ENCODE measurements at regions not wholly inside any gene's neighbourhood (a gene's known extent, or its start where the extent isn't known, plus 50 kb on each side); places are given as distances from the start of the nearest gene placed in this dataset.

DNA sequence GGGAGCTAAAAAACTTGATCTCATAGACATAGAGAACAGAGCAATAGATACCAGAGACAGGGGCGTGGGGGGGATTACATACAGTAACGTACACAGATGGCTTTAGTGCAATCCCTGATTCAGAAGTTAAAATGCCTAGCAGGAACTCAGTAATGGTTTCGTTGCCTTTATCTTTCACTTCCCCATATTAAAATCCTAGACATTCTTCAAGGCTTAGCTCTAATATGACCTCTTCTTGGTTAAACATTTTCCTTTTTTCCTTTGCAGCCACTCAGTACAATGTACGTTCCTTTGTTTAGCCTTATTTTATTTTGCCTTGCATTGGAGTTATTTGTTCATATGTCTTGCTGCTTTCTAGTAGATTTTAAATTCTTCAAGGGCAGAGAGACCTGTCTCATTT lies 104.9 kb downstream of the C11orf87 start:
- H3K36me3 Mint-ChIP-seq (ENCODE audit: insufficient read depth, unreplicated experiment): no peaks in the 10 kb centered on the region
- no peak for DNase-seq
- H3K4me3 Mint-ChIP-seq (ENCODE audit: low read depth, unreplicated experiment): no peak overlapping the region
- no peaks in the 10 kb centered on the region for H3K4me1 Mint-ChIP-seq (ENCODE audit: low read depth, unreplicated experiment)
- BruUV-seq (replicated peaks): no TSS peak
- H3K27ac Mint-ChIP-seq (ENCODE audit: unreplicated experiment): no peak overlapping the region
- CTCF ChIA-PET: no interaction called here
- H3K9me3 Mint-ChIP-seq (ENCODE audit: low read depth, unreplicated experiment): no peaks in the 10 kb centered on the region
- H3K27me3 Mint-ChIP-seq (ENCODE audit: unreplicated experiment): no peaks in the 10 kb centered on the region
- no peak for TF ChIP-seq CTCF (IDR thresholded peaks at IDR 0.05; ENCODE audit: unreplicated experiment)
- intact Hi-C loops (cut with micrococcal nuclease; ENCODE audit: unreplicated experiment): no loop called here

- intact Hi-C loops (cut with micrococcal nuclease; ENCODE audit: unreplicated experiment): no loop called here
- Mint-ChIP-seq H3K9me3 (ENCODE audit: low read depth, unreplicated experiment) (no peaks in the 10 kb centered on the region), H3K27ac (ENCODE audit: unreplicated experiment) (no peak overlapping the region), H3K27me3 (ENCODE audit: unreplicated experiment) (no peaks in the 10 kb centered on the region), H3K36me3 (ENCODE audit: insufficient read depth, unreplicated experiment) (no peaks in the 10 kb centered on the region), H3K4me3 (ENCODE audit: low read depth, unreplicated experiment) (no peak overlapping the region), H3K4me1 (ENCODE audit: low read depth, unreplicated experiment) (no peaks in the 10 kb centered on the region)
- CTCF ChIA-PET: no interaction called here
- DNase-seq: no peak
- BruUV-seq (replicated peaks): no TSS peak
- TF ChIP-seq CTCF (IDR thresholded peaks at IDR 0.05; ENCODE audit: unreplicated experiment): no peak
Observed at GRCh38 chr11:109527496-109527895, 105.5 kb downstream of the C11orf87 start.

GRCh38 chr11:109547356-109548027 lies 125.5 kb downstream of the C11orf87 start:
- Mint-ChIP-seq H3K36me3 (ENCODE audit: insufficient read depth, unreplicated experiment) (no peaks in the 10 kb centered on the region), H3K27ac (ENCODE audit: unreplicated experiment) (no peak overlapping the region), H3K9me3 (ENCODE audit: low read depth, unreplicated experiment) (no peaks in the 10 kb centered on the region), H3K4me3 (ENCODE audit: low read depth, unreplicated experiment) (no peak overlapping the region), H3K4me1 (ENCODE audit: low read depth, unreplicated experiment) (no peaks in the 10 kb centered on the region), H3K27me3 (ENCODE audit: unreplicated experiment) (no peaks in the 10 kb centered on the region)
- no TSS peak for BruUV-seq (replicated peaks)
- intact Hi-C loops (cut with micrococcal nuclease; ENCODE audit: unreplicated experiment): no loop called here
- no peak for DNase-seq
- CTCF ChIA-PET: interaction anchor here (0.7 kb wide), 1 partner anchor 1670 kb away, joined by 4 read pairs; no protein-coding TSS in a partner anchor
- TF ChIP-seq CTCF (IDR thresholded peaks at IDR 0.05; ENCODE audit: unreplicated experiment): no peak

DNA sequence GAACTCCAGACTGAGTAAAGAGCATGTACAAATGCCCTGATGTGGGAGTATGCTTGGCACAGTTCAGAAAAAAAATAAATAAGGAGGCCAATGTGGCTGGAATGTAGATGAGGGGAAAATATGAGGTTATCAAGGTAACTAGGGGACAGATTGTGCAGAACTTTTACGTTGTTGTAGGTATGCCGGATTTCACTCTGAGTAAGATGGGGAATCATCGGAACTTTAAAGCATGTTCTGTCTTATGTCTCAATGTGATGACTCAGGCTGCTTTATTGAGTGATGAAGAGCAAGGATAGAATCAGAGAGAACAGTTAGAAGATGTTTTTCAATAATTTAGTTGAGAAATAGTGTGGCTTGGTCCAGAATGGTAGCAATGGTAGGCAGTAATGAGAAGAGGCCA lies 130.4 kb downstream of the C11orf87 start:
- no peaks in the 10 kb centered on the region for H3K9me3 Mint-ChIP-seq (ENCODE audit: low read depth, unreplicated experiment)
- H3K36me3 Mint-ChIP-seq (ENCODE audit: insufficient read depth, unreplicated experiment): no peaks in the 10 kb centered on the region
- CTCF ChIA-PET: no interaction called here
- no TSS peak for BruUV-seq (replicated peaks)
- TF ChIP-seq CTCF (IDR thresholded peaks at IDR 0.05; ENCODE audit: unreplicated experiment): no peak
- DNase-seq: no peak
- H3K4me3 Mint-ChIP-seq (ENCODE audit: low read depth, unreplicated experiment): no peak overlapping the region
- intact Hi-C loops (cut with micrococcal nuclease; ENCODE audit: unreplicated experiment): no loop called here
- no peaks in the 10 kb centered on the region for H3K27me3 Mint-ChIP-seq (ENCODE audit: unreplicated experiment)
- no peak overlapping the region for H3K27ac Mint-ChIP-seq (ENCODE audit: unreplicated experiment)
- H3K4me1 Mint-ChIP-seq (ENCODE audit: low read depth, unreplicated experiment): no peaks in the 10 kb centered on the region

All from Calu3 (cell line).